ENCODE measurements at regions not wholly inside any gene's neighbourhood (a gene's known extent, or its start where the extent isn't known, plus 50 kb on each side); places are given as distances from the start of the nearest gene placed in this dataset.

DNA sequence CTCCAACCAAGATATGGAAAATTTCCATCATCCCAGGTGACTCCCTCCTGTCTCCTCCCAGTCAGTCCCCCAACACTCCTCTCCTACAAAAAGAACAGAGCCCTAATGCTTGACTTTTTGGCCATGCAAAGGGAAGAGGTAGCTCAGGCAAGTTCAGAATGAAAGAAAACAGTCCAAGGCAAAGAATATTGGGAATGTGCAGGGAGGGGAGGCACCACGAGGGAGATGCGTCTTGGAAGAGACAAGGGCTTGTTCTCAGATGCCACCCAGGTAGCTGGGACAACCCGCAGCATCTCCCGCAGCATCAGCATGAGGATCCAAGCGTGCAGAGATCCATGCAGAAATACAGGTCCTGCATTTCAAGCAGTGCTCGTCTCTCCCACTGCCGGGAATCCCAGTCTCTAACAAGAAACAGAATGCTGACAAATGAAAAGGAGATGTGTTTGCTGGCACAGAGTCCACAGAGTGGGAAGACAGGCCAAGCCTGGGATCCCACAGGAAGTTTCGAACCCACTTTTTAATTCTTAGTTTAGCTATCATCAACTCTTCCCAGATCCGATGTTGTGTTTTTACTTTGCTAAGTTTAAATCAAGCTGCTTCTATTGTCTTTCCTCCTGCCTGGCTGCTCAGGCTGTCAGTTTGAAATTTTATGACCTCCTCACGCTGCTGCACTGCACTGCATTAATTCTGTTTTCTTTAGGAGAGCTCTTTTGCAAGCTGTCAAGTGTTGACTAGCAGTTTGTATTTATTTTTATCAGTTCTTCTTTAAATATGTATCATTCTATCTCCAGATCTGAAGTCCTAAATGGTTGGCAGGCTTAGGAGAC, 86.8 kb upstream of the OSMR start:
- no peak for TF ChIP-seq KDM6A (CRISPR knock-in tag; IDR thresholded peaks at IDR 0.05; ENCODE audit: low read depth)
- no peak for TF ChIP-seq FOXA1 (IDR thresholded peaks at IDR 0.05)
- TF ChIP-seq FOXA1 (CRISPR knock-in tag; IDR thresholded peaks at IDR 0.05): no peak
- TF ChIP-seq, protein P1, sequence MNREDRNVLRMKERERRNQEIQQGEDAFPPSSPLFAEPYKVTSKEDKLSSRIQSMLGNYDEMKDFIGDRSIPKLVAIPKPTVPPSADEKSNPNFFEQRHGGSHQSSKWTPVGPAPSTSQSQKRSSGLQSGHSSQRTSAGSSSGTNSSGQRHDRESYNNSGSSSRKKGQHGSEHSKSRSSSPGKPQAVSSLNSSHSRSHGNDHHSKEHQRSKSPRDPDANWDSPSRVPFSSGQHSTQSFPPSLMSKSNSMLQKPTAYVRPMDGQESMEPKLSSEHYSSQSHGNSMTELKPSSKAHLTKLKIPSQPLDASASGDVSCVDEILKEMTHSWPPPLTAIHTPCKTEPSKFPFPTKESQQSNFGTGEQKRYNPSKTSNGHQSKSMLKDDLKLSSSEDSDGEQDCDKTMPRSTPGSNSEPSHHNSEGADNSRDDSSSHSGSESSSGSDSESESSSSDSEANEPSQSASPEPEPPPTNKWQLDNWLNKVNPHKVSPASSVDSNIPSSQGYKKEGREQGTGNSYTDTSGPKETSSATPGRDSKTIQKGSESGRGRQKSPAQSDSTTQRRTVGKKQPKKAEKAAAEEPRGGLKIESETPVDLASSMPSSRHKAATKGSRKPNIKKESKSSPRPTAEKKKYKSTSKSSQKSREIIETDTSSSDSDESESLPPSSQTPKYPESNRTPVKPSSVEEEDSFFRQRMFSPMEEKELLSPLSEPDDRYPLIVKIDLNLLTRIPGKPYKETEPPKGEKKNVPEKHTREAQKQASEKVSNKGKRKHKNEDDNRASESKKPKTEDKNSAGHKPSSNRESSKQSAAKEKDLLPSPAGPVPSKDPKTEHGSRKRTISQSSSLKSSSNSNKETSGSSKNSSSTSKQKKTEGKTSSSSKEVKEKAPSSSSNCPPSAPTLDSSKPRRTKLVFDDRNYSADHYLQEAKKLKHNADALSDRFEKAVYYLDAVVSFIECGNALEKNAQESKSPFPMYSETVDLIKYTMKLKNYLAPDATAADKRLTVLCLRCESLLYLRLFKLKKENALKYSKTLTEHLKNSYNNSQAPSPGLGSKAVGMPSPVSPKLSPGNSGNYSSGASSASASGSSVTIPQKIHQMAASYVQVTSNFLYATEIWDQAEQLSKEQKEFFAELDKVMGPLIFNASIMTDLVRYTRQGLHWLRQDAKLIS (CRISPR knock-in tag; IDR thresholded peaks at IDR 0.05): no peak
- no peak for TF ChIP-seq SMAD3 (CRISPR knock-in tag; IDR thresholded peaks at IDR 0.05)
- no peak for TF ChIP-seq AGO2 (optimal IDR thresholded peaks at IDR 0.05; ENCODE audit: low read depth, low read length)
- no peak for TF ChIP-seq POGZ (CRISPR knock-in tag; IDR thresholded peaks at IDR 0.05)
